GM21447 (cell line): ENCODE measurements at regions not wholly inside any gene's neighbourhood (a gene's known extent, or its start where the extent isn't known, plus 50 kb on each side); places are given as distances from the start of the nearest gene placed in this dataset.

Experiments used
- ATAC-seq: cut with Tn5 transposase; IDR thresholded peaks from one replicate; pipeline ENCODE4 v1.9.1; 2021; ENCODE audit not compliant: unreplicated experiment

DNA sequence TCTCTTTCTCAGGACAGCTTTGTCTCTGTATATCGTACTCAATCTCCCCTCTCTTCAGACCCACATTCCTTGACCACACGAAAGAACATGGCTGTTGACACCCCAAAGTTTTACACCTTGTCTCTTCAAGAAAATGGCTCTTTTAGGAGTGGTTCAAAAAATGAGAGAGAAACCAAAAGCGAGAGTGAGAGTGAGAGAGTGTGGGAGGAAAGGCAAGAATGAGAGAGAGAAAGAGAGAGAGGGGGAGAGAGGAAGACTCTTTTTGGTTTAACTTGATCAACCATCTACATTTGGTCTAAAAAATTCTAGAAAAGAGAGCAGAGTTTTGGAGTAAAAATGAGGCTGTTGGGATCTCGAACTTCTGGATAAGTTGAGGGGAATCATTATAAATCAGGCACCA lies 581.8 kb upstream of the WWC1 start:
- ATAC-seq: no peak

DNA sequence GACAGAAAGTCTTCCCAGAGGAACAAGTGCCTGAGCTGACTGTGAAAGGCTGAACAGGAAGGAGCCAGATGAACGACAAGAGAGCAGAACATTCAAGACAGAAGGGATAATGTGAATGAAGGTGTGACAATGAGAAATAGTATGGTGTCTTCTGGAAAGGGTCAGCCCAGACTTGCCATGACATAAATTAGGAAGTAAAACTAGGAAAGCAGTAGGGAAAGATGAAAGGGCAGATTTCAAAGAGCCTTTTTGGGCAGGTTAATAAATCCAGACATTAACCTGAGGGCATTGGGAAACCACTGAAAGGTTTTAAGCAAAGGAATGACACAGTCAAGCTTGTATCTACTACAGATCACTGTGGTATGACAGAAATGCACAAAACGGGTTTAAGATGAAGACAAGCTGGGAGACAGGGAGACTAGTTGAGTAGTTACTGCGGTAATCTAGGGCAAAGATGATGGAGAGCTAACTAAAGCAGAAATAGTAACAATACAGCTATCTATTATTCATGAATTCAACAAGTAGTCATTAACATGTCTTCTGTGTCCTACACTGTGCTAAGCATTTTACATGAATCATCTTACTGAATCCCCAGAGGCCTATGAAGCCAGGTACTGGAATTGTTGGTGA lies 580.9 kb upstream of the WWC1 start:
- no peak for ATAC-seq

DNA sequence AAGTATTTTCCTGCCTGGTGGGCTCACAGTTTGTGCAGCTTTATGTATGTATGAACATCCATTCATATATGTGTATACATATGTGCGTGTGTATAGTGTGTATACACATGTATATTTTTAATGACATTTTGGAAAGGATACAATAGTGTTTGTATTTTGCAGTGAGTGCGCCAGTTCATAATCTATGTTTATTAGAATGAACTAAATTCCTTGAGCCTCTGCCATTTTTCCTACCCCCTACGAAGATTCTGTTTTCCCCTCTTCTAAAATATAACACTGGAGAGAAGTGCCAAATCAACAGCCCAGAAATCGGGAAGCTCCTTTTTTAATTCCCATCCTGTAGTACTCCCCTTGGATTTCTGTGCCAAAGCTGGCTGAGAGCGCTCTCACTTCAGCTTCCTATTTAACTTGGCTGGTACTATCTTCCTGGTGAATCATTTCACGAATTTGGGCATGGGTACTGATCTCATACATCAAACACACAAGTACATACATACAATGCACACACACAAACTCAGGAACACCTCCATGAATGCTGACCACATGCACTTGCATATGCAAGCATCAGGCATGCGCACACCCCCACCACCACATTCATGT lies 578.4 kb upstream of the WWC1 start:
- no peak for ATAC-seq

DNA sequence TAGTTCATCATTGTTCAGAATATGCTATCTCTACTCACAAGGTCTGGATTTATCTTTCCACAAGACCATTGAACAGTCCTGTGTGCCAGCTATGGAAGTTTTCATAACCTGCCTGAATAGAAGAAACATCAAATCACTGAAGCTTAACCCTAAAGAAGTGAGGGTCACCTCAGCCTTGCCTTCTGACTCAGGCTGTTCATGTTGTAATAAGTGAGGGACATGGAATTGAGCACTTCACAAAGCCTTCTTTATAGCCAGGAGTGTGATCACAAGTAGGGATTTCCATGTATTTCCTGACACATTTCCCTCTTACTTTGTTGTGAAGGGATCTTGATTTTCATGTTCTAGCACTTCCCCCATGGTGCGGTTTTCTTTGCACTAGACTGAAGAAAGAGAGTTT lies 577.5 kb upstream of the WWC1 start:
- no peak for ATAC-seq

DNA sequence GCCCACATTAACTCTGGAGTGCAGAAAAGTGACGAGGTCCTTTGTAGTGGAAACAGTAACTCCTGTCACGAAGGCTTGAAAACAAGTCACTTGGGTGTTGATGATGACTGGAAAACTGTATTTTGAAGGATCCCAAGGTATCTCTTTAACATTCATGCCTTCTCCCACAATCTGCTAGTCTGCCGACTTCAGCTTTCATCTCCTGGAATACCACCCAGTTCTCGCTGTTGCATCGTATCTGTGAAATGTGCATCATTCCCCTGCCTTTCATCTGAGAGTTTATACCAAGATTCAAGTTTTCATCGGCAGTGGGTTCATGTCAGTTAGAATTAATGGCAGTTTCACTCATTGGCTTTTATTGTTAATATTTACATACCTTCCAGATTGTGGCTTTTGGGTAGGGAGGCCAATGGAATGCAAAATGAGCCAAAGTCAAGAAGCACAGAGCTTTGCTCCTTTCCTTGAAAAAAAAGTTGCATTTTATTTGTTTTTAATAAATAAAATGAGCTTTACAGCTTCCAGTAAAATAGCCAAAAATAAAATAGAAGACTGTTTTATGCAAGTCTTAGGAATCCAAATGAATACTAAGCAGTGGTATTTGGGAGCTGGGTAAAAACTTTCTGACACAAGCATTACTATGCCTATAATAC lies 575.2 kb upstream of the WWC1 start:
- no peak for ATAC-seq

DNA sequence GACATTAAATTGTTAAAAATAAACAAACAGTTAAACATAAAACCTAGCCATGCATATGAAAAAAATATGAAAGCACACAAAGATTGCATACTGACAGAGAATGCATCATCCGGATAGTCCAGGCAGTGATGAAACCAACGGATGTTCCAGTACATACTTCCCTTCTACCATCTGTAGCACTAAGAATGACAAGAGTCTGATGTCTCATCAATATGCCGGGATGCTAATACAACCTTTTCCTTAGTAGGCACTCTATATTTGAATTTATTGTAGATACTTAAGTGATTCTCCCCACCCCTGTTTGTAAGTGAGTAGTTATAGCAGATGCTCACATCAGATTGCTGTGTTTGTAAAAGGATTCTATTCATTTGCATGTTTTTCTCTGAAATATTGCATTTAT lies 571.2 kb upstream of the WWC1 start:
- no peak for ATAC-seq

DNA sequence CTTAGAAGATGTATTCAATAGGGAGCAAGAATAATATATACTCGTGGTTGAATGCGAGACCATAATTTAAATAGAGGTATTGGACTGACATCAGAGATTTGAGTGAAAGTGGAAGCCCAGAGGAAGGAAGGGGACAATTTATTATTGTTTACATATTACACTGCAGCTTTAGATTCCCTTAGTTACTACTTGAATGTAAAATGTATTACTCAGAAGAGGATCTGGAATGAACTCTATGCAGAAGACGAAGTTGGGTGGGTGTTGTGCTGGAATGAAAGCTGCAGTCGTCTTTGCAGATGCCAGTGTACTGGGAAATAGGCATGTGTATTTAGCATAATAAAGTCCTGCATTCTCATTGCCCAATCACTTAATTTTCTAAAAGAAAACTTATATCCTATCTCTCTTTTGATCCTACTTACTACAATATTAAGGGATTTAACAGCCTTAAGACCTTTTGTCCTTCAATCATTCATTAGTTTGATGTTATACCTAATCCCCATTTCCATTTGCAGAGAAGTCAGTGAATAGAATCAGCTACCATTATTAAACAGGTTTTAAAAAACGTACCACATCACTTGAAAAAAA lies 570.7 kb upstream of the WWC1 start:
- no peak for ATAC-seq

DNA sequence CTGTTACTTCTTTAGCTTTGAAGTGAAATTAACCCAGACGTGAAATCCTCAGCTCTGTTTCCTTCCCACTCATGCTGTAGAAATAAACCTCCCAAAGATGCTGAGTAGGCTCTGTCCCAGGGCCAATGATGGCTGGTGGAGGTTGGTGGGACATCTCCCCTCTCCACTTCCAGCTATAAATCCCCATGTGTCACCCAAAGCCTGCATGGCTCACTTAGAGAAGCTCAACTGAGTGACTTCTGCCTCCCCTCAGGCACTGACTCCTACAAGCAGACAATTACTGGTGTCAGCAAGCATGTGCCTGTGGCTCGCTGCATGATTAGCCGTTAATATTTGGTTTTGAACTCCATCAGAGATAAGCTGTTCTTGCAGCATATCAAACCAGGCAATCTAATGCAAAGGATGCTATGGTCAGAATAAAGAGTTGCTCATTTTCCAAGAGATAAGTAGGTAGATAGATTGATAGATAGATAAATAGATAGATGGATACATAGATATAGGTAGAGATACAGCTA lies 569.5 kb upstream of the WWC1 start:
- no peak for ATAC-seq

DNA sequence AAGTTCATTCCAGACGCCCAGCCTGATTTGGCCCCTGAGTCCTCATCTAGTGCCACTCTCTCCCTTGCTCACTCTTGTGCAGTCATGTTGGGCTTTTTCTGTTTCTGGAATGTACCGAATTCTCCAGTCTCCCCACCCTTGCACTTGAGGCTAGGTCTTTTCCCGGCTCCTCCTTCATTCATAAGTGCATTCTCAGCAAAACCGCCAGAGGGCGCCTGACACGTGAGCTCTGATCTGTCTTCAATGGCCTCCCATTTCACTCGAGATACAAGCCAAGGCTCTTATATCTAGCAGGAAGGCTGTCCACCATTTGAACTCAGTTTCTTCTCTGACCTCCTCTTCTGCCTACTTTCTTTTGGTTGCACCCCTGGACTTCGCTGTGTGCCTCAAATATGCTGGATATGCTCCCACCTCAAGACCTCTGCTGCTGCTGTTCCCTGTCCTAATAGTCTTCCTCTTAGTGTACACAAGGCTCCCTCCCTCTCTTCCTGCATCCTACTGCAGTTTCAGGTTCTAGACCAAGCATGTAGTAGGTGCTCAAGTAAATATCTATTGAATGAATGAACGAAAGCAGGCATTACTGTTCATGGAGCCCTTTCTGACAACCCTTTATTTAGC lies 568.1 kb upstream of the WWC1 start:
- peak; percentile 100 for ATAC-seq

DNA sequence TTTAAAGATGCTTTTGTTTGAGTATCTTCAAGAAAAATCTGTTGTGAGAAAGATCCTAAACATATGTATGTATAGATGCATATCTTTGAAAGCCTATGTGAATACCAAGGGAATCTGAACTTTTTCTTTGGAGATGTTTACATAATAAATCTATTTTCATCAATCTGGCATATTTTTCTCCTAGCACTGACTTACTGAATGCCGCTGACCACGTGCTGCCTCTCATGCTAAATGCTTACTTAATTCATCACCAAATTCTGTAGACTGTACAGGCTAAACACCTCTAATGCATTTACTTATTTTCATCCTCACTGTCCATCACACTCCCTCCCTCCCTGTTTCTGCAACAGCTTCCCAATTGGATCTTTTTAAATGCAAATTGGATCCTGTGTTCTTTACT lies 566.2 kb upstream of the WWC1 start:
- no peak for ATAC-seq

DNA sequence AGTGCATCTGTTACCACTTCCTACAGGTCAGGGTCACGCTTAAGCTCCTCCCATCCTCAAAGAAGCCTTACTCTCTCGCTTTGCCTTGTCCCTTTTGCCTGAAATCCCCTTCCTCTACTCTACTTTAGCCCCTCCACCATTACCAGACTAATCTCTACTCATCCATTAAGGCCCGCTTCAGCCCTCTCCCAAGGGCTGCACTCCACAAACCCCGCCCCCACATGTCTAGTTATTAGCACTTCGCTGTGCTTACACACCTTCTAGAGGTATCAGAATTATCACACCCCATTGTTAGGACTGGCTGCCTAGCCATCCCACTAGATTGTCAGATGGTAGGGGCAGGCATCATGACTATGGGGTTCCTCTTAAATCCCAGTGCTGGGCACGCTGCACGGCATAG lies 565.7 kb upstream of the WWC1 start:
- ATAC-seq: no peak

DNA sequence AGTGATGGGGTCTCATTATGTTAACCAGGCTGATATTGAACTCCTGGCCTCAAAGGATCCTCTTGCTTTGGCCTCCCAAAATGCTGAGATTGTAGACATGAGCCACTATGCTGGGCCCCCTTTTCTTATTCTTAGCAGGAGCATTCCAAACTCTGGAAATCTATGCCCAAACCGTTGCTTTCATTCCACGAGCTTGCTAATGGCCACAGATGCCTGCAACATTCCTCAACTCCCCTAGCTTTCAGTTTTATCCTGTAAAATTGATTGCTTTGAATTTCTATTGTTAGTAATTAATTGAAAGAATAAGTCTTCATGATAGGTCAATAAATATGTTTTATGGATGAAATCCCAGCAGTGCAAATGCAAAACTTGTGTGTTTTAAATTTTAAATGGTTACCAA lies 564.8 kb upstream of the WWC1 start:
- no peak for ATAC-seq

DNA sequence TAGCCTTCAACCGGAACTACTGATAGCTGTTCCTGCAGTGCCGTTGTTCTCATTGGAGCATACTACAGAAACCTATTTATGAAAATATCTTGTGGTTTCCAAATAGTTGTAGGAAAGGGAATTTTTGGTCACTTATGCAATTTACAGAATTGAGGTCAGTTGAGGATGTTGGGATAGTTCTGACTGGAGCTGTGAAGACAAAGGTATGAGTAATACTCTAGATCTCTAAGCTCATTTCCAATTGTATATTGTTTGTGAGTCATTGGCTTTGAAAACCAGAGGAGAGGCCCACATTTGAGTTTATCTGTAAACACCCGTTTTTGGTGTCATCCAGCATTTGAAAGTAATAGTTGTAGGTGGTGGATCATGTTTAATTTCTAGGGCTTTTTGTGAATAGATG lies 561.3 kb upstream of the WWC1 start:
- no peak for ATAC-seq

DNA sequence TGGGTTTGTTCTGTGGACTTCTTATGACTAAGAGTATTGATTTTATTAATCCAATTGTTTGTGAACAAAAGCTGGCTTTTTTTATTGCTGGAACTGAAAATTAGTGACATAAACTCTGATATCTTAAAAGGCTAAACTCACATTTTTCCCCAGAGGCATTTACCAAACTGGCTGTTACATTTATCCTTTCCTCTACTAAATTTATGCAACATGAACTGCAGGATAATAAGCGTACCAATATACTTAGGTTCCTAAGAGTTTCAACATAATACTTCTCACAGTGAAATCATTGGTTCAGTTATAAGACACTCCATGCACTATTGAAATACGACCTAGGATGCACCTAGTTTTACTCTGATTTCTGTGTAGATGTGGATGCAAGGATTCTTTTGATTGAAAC lies 560.8 kb upstream of the WWC1 start:
- ATAC-seq: no peak

DNA sequence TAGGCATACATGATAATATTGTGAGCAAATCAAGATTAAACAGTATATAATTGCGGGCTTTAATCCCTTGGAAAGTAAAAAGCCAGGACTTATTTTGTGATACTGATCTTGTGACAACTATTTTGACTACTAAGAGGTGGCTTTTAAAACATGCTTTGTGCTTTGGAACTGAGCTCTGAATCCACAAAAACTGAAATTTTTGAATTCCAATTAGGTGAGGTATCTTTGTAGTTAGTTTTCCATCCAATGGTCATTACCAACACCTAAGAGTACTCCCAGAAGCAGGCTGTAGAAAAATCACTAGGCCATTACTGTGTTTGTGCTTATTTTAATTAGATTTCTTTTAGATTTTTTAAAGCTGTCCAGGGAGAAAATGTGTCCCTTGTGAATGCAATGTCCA lies 559.5 kb upstream of the WWC1 start:
- no peak for ATAC-seq

DNA sequence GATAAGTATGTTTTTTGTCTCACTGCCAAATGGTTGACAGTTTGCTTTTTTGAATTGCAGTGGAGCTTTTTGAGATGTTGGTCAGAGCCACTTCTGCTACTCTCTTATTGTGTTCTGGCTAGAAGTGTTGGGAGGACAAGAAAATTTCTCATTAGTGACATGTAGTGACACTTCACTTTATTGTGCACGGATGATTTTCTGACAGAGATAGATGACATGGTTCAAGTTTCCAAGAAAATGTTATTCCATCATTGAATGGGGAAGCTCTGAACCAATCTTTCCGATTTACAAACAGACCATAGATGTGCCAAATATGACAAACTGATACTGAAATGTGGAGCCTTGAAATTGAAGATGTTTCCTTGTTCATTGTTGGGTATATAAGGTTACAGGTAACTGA lies 558.9 kb upstream of the WWC1 start:
- no peak for ATAC-seq

DNA sequence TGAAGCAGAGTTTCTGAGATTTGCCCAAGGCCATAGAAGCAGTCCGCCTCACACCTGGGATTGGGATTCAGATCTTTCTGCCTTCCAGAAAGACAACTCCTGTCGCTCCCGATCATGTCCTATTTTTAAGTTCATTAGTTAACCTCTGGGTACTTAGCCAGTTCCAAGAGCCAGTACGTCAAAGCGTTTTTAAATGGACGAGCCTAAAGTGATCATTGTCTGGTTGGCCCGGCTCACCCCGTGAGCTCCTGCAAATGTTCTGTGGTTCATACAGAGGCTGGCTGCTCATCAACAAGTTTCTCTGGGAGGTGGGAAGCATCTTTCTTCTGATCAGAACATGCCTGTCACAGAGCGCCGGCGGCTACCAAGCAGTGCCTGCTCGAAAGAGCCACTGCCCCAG lies 554.5 kb upstream of the WWC1 start:
- no peak for ATAC-seq

DNA sequence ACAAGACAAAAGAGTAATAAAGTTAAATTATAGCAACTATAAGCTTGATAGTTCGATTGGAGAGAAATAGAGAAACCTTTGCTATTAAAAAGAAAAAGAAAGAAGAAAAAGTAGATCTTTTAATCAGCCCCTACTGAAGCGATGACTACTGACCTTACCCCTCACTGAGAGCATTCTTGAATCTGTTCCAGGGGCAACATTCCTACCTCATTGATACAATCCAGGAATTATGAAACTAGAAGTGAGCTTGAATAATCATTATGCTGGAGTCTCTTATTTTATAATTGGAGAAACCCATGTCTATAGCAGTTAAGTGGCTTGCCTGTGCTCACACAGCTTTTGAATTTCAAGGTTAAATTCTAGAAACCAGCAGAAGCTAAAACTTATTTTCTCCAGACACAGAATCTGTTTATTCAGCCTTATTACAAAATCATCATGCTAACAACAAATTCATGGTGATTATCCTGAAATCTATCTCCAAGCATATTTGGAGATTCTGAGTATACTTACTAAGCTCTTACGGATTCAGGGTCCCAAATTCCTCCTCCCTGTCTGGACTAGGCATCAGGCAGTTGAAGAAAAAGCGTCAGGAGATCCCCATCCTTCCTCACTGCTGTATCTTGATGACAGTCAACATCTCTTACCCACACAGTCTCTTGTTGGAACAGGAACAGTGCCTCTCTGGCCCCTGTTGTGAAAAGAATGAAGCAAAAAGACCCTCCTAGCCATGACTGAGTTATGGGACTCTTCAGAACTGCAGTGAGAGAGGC lies 547.6 kb upstream of the WWC1 start:
- ATAC-seq: no peak

DNA sequence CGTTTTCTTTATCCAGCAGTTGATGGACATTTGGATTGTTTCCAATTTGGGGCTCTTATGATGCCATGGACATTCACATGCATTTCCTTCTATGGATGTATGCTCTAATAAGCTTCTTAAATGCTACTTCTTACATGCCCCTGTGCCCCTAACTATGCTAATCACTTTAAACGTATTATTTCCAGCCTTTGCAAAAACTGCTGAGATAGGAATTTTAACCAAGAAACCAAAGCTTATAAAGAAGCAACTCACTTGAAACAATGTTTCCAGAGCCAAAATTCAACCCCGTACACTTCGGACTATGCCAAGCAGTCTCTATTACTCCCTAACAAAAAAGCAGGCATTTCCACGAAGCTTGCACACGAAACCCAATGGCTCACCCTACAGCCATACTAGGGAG lies 545.6 kb upstream of the WWC1 start:
- ATAC-seq: no peak

DNA sequence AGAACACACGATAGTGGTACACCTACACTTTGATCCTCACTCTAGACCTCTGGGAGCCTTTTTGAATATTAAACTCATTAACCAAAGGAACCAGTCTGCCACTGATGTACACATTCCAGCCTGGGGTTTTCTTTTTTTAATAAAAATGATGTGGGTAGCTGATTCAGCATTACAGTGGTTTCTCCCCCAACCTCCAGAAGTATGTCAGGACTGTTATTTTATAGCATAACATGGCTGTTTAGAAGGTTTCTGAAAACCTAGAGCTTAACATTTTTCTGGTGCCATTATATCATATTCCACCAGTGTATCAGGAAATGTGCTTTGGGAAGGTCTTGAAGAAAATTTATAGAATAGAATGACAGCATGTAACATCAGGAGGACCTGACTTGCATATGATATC lies 540.9 kb upstream of the WWC1 start:
- ATAC-seq: no peak

DNA sequence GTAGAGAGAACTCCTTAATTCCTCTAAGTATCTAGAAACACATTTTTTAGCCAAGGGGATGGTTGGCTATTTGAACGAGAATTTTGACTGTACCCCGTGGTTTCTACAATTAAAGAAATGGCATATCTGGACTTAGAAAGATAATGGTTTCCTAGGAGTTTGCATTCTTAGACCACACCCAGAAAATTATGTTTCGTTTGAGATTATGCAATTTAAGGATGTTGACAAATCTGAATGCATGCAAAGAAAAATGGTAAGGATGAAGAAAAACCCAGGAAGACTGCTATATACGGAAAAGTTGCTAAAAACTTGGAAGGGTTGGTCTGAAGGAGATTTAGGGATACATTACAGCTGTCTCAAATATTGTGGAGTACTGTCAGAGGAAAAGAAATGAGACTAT lies 538.5 kb upstream of the WWC1 start:
- no peak for ATAC-seq
